Spleen (tissue), 11 donors: ENCODE measurements at regions not wholly inside any gene's neighbourhood (a gene's known extent, or its start where the extent isn't known, plus 50 kb on each side); places are given as distances from the start of the nearest gene placed in this dataset.
"Not testable (repeated sequence)": the region's sequence is repeated elsewhere in the genome, so short reads cannot be mapped to it uniquely, and the experiment has no call there.

Experiments used
- DNase-seq: peaks from one replicate; pipeline ENCODE4 v3.0.0-alpha.2; 2020
- H3K27ac ChIP-seq, 8 donors: fragments of 200-600 bp; sonication (generic) in 7 of 8; 1 replicate in 4 of 8; 2 replicates in 4 of 8; pipeline versions ENCODE4 v1.5.0 to v1.8.0; 2016 to 2021; ENCODE audit warnings: inconsistent platforms in 4 of 8, mild to moderate bottlenecking in 4 of 8, moderate library complexity in 1 of 8
- H3K27me3 ChIP-seq, 7 donors: fragments of 200-600 bp; sonication (generic) in 6 of 7; replicated peaks in 1 of 7; 1 replicate in 4 of 7; 2 replicates in 3 of 7; pipeline versions ENCODE4 v1.5.0 to v1.8.0; 2016 to 2021; ENCODE audit warnings: inconsistent platforms in 3 of 7, mild to moderate bottlenecking in 1 of 7
- H3K36me3 ChIP-seq, 6 donors: fragments of 200-600 bp; sonication (generic) in 5 of 6; 1 replicate in 4 of 6; 2 replicates in 2 of 6; pipeline versions ENCODE4 v1.5.0 to v1.8.0; 2016 to 2021; ENCODE audit warnings: inconsistent platforms in 2 of 6
- H3K4me1 ChIP-seq, 6 donors: fragments of 200-600 bp; sonication (generic) in 5 of 6; 1 replicate in 3 of 6; 2 replicates in 3 of 6; pipeline versions ENCODE4 v1.5.0 to v1.8.0; 2016 to 2021; ENCODE audit warnings: inconsistent platforms in 3 of 6
- H3K4me3 ChIP-seq, 8 donors: fragments of 200-600 bp; sonication (generic) in 7 of 8; 1 replicate in 4 of 8; 2 replicates in 4 of 8; pipeline versions ENCODE4 v1.5.0 to v1.8.0; 2016 to 2021; ENCODE audit warnings: inconsistent platforms in 4 of 8, mild to moderate bottlenecking in 4 of 8, moderate library complexity in 2 of 8
- H3K9me3 ChIP-seq, 8 donors: fragments of 200-600 bp; sonication (generic) in 7 of 8; 1 replicate in 4 of 8; 2 replicates in 4 of 8; pipeline versions ENCODE4 v1.5.0 to v1.8.0; 2016 to 2021; ENCODE audit warnings: inconsistent platforms in 4 of 8
- CTCF ChIP-seq, 11 experiments: fragments of 200-600 bp in 7 of 11; fragments of 450-650 bp in 4 of 11; sonication (generic) in 4 of 11; IDR thresholded peaks in 8 of 11; conservative IDR thresholded peaks in 3 of 11; 1 replicate in 7 of 11; 2 replicates in 4 of 11; pipeline versions ENCODE4 v1.4.0 to v1.8.0; 2016 to 2021; ENCODE audit warnings: antibody characterized with exemption in 11 of 11, inconsistent platforms in 4 of 11, mild to moderate bottlenecking in 1 of 11
- POLR2A ChIP-seq, 3 donors: fragments of 450-650 bp; IDR thresholded peaks; one replicate each; pipeline ENCODE4 v1.5.1; 2017; ENCODE audit warnings: antibody characterized with exemption in 3 of 3, mild to moderate bottlenecking in 1 of 3
- POLR2AphosphoS5 ChIP-seq, 3 donors: sonication (generic); formaldehyde crosslinking; IDR thresholded peaks; one replicate each; pipeline ENCODE4 v1.5.1; 2017; ENCODE audit warnings: antibody characterized with exemption in 3 of 3
- WGBS, 5 donors: extraction: QIAGEN DNeasy Blood & Tissue Kit in 3 of 5; methylation state at CpG; one replicate each; pipeline versions ENCODE4 v1.1.5 to v1.1.7; 2013 to 2018; 5-methylcytosine and 5-hydroxymethylcytosine counted together
- intact Hi-C: fragments of 100-400 bp; cut with DNase I; formaldehyde crosslinking; loops from one replicate; pipeline ENCODE4 v1.15.0; 2023; ENCODE audit warnings: low total_unique reads
- donor health status: healthy with polysubstance abuse.
- donor health status: DM: no; HTN: no; CAD: no; lungs with moderate emphysema.
- donor health status: DM: no; HTN: no; CAD: no.
- donor health status: Bipolar disorder and iron deficiency.
- donor health status: healthy.
- donor health status: DM: no; HTN: no; CAD: no.
- donor health status: DM: yes; HTN: yes; CAD: no.

- no peak for TF ChIP-seq POLR2AphosphoS5 (IDR thresholded peaks at IDR 0.05)
- TF ChIP-seq POLR2A (IDR thresholded peaks at IDR 0.05) = no peak
- no peak for TF ChIP-seq CTCF (IDR thresholded peaks at IDR 0.05 in 8 of 11, conservative IDR thresholded peaks at IDR 0.05 in 3 of 11)
- H3K4me3 ChIP-seq = no peak overlapping the region
- no peak overlapping the region for H3K27ac ChIP-seq
- no peaks in the 10 kb centered on the region for H3K36me3 ChIP-seq
- H3K27me3 ChIP-seq = no peaks in the 10 kb centered on the region
- H3K9me3 ChIP-seq = no peaks in the 10 kb centered on the region
- WGBS, 5 donors = 78 to 87% (median 81%) methylated on average over 9 of the region's 9 CpGs
- intact Hi-C loops = no loop called here
- DNase-seq = no peak
- no peaks in the 10 kb centered on the region for H3K4me1 ChIP-seq
These were observed 481.4 kb upstream of the SPRED2 start for GRCh38 chr2:65913813-65914212.

- TF ChIP-seq CTCF (IDR thresholded peaks at IDR 0.05 in 8 of 11, conservative IDR thresholded peaks at IDR 0.05 in 3 of 11) (no peak), POLR2A (IDR thresholded peaks at IDR 0.05) (no peak), POLR2AphosphoS5 (IDR thresholded peaks at IDR 0.05) (no peak)
- DNase-seq = no peak
- Histone ChIP-seq H3K27ac (no peak overlapping the region), H3K36me3 (no peaks in the 10 kb centered on the region), H3K4me3 (no peak overlapping the region), H3K4me1 (no peaks in the 10 kb centered on the region), H3K27me3 (no peaks in the 10 kb centered on the region), H3K9me3 (peaks cover 0 to 7% (median 0%) of the 10 kb centered on the region in 8 donors)
- 12 to 34% (median 27%) methylated on average over 1 of the region's 1 CpG for WGBS, 5 donors
- intact Hi-C loops = no loop called here
These were observed 469.4 kb upstream of the SPRED2 start for GRCh38 chr2:65901756-65902155.

GRCh38 chr2:65896446-65896845, 464.0 kb upstream of the SPRED2 start:
- H3K27ac ChIP-seq = no peak overlapping the region
- 71 to 99% (median 91%) methylated on average over 4 of the region's 4 CpGs for WGBS, 5 donors
- H3K36me3 ChIP-seq = no peaks in the 10 kb centered on the region
- intact Hi-C loops = no loop called here
- no peak for DNase-seq
- H3K4me1 ChIP-seq = no peaks in the 10 kb centered on the region
- peaks cover 0 to 12% (median 0%) of the 10 kb centered on the region in 8 donors for H3K9me3 ChIP-seq
- no peak overlapping the region for H3K4me3 ChIP-seq
- H3K27me3 ChIP-seq = no peaks in the 10 kb centered on the region
- TF ChIP-seq POLR2AphosphoS5 (IDR thresholded peaks at IDR 0.05) (no peak), CTCF (IDR thresholded peaks at IDR 0.05 in 8 of 11, conservative IDR thresholded peaks at IDR 0.05 in 3 of 11) (no peak), POLR2A (IDR thresholded peaks at IDR 0.05) (no peak)

- Histone ChIP-seq H3K27me3 (peaks cover 0 to 16% (median 0%) of the 10 kb centered on the region in 7 donors), H3K9me3 (peaks cover 0 to 15% (median 0%) of the 10 kb centered on the region in 8 donors)
- H3K4me3 ChIP-seq, H3K36me3 ChIP-seq, H3K4me1 ChIP-seq, DNase-seq, intact Hi-C loops, H3K27ac ChIP-seq: not testable (repeated sequence)
- 43 to 79% (median 60%) methylated on average over 5 to 6 of the region's 6 CpGs for WGBS, 5 donors
These were observed 457.7 kb upstream of the SPRED2 start for GRCh38 chr2:65890131-65890530.

GRCh38 chr2:65885266-65885665, 452.9 kb upstream of the SPRED2 start:
- peaks cover 0 to 12% (median 0%) of the 10 kb centered on the region in 7 donors for H3K27me3 ChIP-seq
- no peak for DNase-seq
- no peaks in the 10 kb centered on the region for H3K4me1 ChIP-seq
- 53 to 77% (median 69%) methylated on average over 1 of the region's 1 CpG for WGBS, 5 donors
- peaks cover 0 to 3% (median 0%) of the 10 kb centered on the region in 8 donors for H3K9me3 ChIP-seq
- intact Hi-C loops = no loop called here
- TF ChIP-seq POLR2AphosphoS5 (IDR thresholded peaks at IDR 0.05) = no peak
- no peak for TF ChIP-seq POLR2A (IDR thresholded peaks at IDR 0.05)
- TF ChIP-seq CTCF (IDR thresholded peaks at IDR 0.05 in 8 of 11, conservative IDR thresholded peaks at IDR 0.05 in 3 of 11) = no peak
- no peaks in the 10 kb centered on the region for H3K36me3 ChIP-seq
- no peak overlapping the region for H3K4me3 ChIP-seq
- no peak overlapping the region for H3K27ac ChIP-seq
